ENCODE measurements at regions not wholly inside any gene's neighbourhood (a gene's known extent, or its start where the extent isn't known, plus 50 kb on each side); places are given as distances from the start of the nearest gene placed in this dataset.

GRCh38 chr22:49183208-49183825, 644.4 kb downstream of the BRD1 start:
- Histone ChIP-seq H3K9me3 (ENCODE audit: control insufficient read depth, insufficient read depth, low read depth, low read length) (no peaks in the 10 kb centered on the region), H3K4me3 (ENCODE audit: low read depth in 2 of 2, low read length in 2 of 2) (no peak overlapping the region), H3K27ac (ENCODE audit: low read length) (no peak overlapping the region), H3K4me1 (ENCODE audit: control insufficient read depth, insufficient read depth, low read length) (no peaks in the 10 kb centered on the region), H3K27me3 (ENCODE audit: control insufficient read depth, insufficient read depth, low read length) (no peaks in the 10 kb centered on the region), H3K36me3 (ENCODE audit: control insufficient read depth, insufficient read depth, low read length) (no peaks in the 10 kb centered on the region)
- in situ Hi-C loops (cut with HindIII; ENCODE audit: low pct_unique_long_range_greater_than_20kb, low sequenced_read_pairs) (no loop called here), intact Hi-C loops (cut with micrococcal nuclease; ENCODE audit: unreplicated experiment) (no loop called here)
- BruUV-seq (replicated peaks) = no TSS peak
- ChIA-PET CTCF (no interaction called here), POLR2A (no interaction called here)
- no peak for TF ChIP-seq CTCF (IDR thresholded peaks at IDR 0.05)
- TF ChIP-seq POLR2AphosphoS5 (IDR thresholded peaks at IDR 0.05; ENCODE audit: low read depth, low read length) = no peak
- TF ChIP-seq TCF7L2 (IDR thresholded peaks at IDR 0.05; ENCODE audit: low read depth, low read length) = no peak
- TF ChIP-seq SIN3A (IDR thresholded peaks at IDR 0.05; ENCODE audit: borderline replicate concordance, insufficient read depth, low read depth, low read length) = no peak
- TF ChIP-seq REST (IDR thresholded peaks at IDR 0.05; ENCODE audit: insufficient read depth in 1 of 2, low read depth in 2 of 2, low read length in 1 of 2) = no peak
- DNase-seq (ENCODE audit: low read depth, low spot score) (no peak), ATAC-seq (no peak)

GRCh38 chr22:49182416-49182815, 645.3 kb downstream of the BRD1 start:
- H3K27ac ChIP-seq (ENCODE audit: low read length) = no peak overlapping the region
- in situ Hi-C loops (cut with HindIII; ENCODE audit: low pct_unique_long_range_greater_than_20kb, low sequenced_read_pairs) (no loop called here), intact Hi-C loops (cut with micrococcal nuclease; ENCODE audit: unreplicated experiment) (no loop called here)
- ChIA-PET POLR2A (no interaction called here), CTCF (no interaction called here)
- H3K9me3 ChIP-seq (ENCODE audit: control insufficient read depth, insufficient read depth, low read depth, low read length) = no peaks in the 10 kb centered on the region
- ATAC-seq (no peak), DNase-seq (ENCODE audit: low read depth, low spot score) (no peak)
- no peaks in the 10 kb centered on the region for H3K27me3 ChIP-seq (ENCODE audit: control insufficient read depth, insufficient read depth, low read length)
- H3K4me1 ChIP-seq (ENCODE audit: control insufficient read depth, insufficient read depth, low read length) = no peaks in the 10 kb centered on the region
- TF ChIP-seq SIN3A (IDR thresholded peaks at IDR 0.05; ENCODE audit: borderline replicate concordance, insufficient read depth, low read depth, low read length) = no peak
- no peak for TF ChIP-seq CTCF (IDR thresholded peaks at IDR 0.05)
- no peak for TF ChIP-seq POLR2AphosphoS5 (IDR thresholded peaks at IDR 0.05; ENCODE audit: low read depth, low read length)
- no peak for TF ChIP-seq REST (IDR thresholded peaks at IDR 0.05; ENCODE audit: insufficient read depth in 1 of 2, low read depth in 2 of 2, low read length in 1 of 2)
- TF ChIP-seq TCF7L2 (IDR thresholded peaks at IDR 0.05; ENCODE audit: low read depth, low read length) = no peak
- no TSS peak for BruUV-seq (replicated peaks)
- H3K4me3 ChIP-seq (ENCODE audit: low read depth in 2 of 2, low read length in 2 of 2) = no peak overlapping the region
- H3K36me3 ChIP-seq (ENCODE audit: control insufficient read depth, insufficient read depth, low read length) = no peaks in the 10 kb centered on the region

Measured in Panc1 (cell line).